ENCODE measurements at regions not wholly inside any gene's neighbourhood (a gene's known extent, or its start where the extent isn't known, plus 50 kb on each side); places are given as distances from the start of the nearest gene placed in this dataset.
A peak's percentile ranks its signal among the peaks of the same experiment; 100 is the strongest.

DNA sequence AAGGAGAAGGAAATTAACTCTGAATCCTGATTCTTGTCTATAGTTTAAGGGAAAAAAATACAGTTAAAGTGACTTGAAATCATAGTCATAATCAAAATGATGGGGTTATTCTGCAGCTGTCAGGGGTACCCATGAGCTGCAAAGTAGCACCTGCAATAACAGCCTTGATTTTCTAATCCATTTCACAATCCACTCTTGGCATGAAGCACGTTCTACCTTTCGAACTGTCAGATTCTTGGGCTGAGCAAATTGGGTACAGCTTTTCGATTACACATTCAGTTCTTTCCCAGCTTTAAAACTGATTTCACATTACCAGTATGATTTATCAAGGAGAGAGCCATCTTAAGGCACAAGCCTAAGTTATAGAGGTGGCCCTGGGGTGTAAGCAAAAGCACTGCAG, 118.5 kb upstream of the DTNBP1 start:
- 12 to 30% methylated on average over 3 of the region's 3 CpGs for WGBS, 2 donors
- intact Hi-C loops (cut with DNase I) = no loop called here
- TF ChIP-seq CTCF (IDR thresholded peaks at IDR 0.05) (no peak), POLR2A (IDR thresholded peaks at IDR 0.05) (no peak)
- peak overlapping the region in 1 of 4 donors; percentile 21 for H3K27ac ChIP-seq
- no peaks in the 10 kb centered on the region for H3K27me3 ChIP-seq
- DNase-seq = no peak
- peaks cover 15% of the 10 kb centered on the region for H3K4me1 ChIP-seq
- no peak for ATAC-seq
- H3K9me3 ChIP-seq = no peaks in the 10 kb centered on the region
- no peak overlapping the region for H3K4me3 ChIP-seq
- H3K36me3 ChIP-seq (replicated peaks in 1 of 2; ENCODE audit: insufficient read depth in 1 of 2, low read depth in 2 of 2) = no peaks in the 10 kb centered on the region

GRCh38 chr6:15780437-15780836, 117.6 kb upstream of the DTNBP1 start:
- no peak overlapping the region for H3K27ac ChIP-seq
- no peak for ATAC-seq
- no peaks in the 10 kb centered on the region for H3K36me3 ChIP-seq (replicated peaks in 1 of 2; ENCODE audit: insufficient read depth in 1 of 2, low read depth in 2 of 2)
- no peak for DNase-seq
- H3K4me1 ChIP-seq = peaks cover 15% of the 10 kb centered on the region
- WGBS, 2 donors = 43 to 48% methylated on average over 2 of the region's 2 CpGs
- H3K27me3 ChIP-seq = no peaks in the 10 kb centered on the region
- no peak for TF ChIP-seq POLR2A (IDR thresholded peaks at IDR 0.05)
- TF ChIP-seq CTCF (IDR thresholded peaks at IDR 0.05) = no peak
- intact Hi-C loops (cut with DNase I) = no loop called here
- H3K4me3 ChIP-seq = no peak overlapping the region
- no peaks in the 10 kb centered on the region for H3K9me3 ChIP-seq

GRCh38 chr6:15779726-15780125, 116.9 kb upstream of the DTNBP1 start:
- Histone ChIP-seq H3K27ac (no peak overlapping the region), H3K4me3 (no peak overlapping the region), H3K36me3 (replicated peaks in 1 of 2; ENCODE audit: insufficient read depth in 1 of 2, low read depth in 2 of 2) (no peaks in the 10 kb centered on the region), H3K27me3 (no peaks in the 10 kb centered on the region), H3K4me1 (peaks cover 15% of the 10 kb centered on the region), H3K9me3 (no peaks in the 10 kb centered on the region)
- DNase-seq = no peak
- ATAC-seq = no peak
- no peak for TF ChIP-seq POLR2A (IDR thresholded peaks at IDR 0.05)
- no peak for TF ChIP-seq CTCF (IDR thresholded peaks at IDR 0.05)
- 85 to 94% methylated on average over 3 of the region's 3 CpGs for WGBS, 2 donors
- intact Hi-C loops (cut with DNase I) = no loop called here

DNA sequence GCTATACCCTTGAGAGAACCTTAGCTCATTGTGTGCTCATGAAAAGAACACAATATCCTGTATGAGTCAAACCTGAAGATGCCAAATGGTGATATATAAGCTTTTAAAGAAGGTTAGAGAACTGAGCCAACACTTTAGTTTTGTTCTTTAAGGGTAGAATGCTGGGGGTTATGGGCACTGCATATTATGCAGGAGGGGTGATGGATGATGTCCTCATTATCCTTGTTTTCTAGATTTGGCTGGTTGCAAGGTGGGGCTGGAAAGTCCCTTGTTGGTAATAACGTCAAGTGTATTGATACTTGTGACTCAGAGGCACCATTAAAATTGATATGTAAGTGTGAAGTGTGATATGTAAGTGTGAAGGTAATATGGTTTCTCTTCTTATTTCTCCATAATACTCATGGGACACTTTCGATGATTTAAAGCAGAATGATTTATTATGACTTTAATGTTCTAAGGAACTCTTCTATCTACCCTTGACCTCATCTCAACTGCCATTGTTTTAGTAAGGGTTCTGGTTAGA, 113.7 kb upstream of the DTNBP1 start:
- H3K4me1 ChIP-seq = peaks cover 4% of the 10 kb centered on the region
- H3K36me3 ChIP-seq (replicated peaks in 1 of 2; ENCODE audit: insufficient read depth in 1 of 2, low read depth in 2 of 2) = no peaks in the 10 kb centered on the region
- intact Hi-C loops (cut with DNase I) = no loop called here
- TF ChIP-seq POLR2A (IDR thresholded peaks at IDR 0.05) (no peak), CTCF (IDR thresholded peaks at IDR 0.05) (no peak)
- 81% methylated on average over 2 of the region's 2 CpGs for WGBS, 2 donors
- H3K27me3 ChIP-seq = no peaks in the 10 kb centered on the region
- no peak for DNase-seq
- no peaks in the 10 kb centered on the region for H3K9me3 ChIP-seq
- no peak overlapping the region for H3K4me3 ChIP-seq
- no peak overlapping the region for H3K27ac ChIP-seq
- ATAC-seq = no peak

DNA sequence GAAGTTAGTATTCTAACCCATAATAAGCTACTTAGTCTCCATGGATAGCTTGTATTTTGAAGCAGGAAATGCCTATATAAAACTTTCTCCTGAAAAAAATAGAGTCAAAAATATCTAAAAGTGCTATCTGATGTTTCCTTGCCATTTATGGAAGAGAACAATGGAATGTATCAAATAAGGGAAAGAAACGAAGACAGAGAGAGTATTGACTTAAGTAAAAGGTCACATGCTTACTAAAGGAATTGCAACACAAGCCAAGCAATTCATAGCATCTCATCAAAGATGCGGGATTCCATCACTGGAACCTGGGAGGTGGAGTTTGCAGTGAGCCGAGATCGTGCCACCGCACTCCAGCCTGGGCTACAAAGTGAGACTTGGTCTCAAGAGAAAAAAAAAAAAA, 112.9 kb upstream of the DTNBP1 start:
- Histone ChIP-seq H3K27ac (no peak overlapping the region), H3K4me1 (no peaks in the 10 kb centered on the region), H3K36me3 (replicated peaks in 1 of 2; ENCODE audit: insufficient read depth in 1 of 2, low read depth in 2 of 2) (no peaks in the 10 kb centered on the region), H3K9me3 (no peaks in the 10 kb centered on the region), H3K4me3 (no peak overlapping the region), H3K27me3 (no peaks in the 10 kb centered on the region)
- intact Hi-C loops (cut with DNase I) = no loop called here
- no peak for DNase-seq
- WGBS, 2 donors = 91 to 95% methylated on average over 5 of the region's 5 CpGs
- TF ChIP-seq POLR2A (IDR thresholded peaks at IDR 0.05) = no peak
- no peak for TF ChIP-seq CTCF (IDR thresholded peaks at IDR 0.05)
- no peak for ATAC-seq

All from body of pancreas (tissue), 4 donors.